ENCODE measurements at regions not wholly inside any gene's neighbourhood (a gene's known extent, or its start where the extent isn't known, plus 50 kb on each side); places are given as distances from the start of the nearest gene placed in this dataset.

- TF ChIP-seq CTCF (optimal IDR thresholded peaks at IDR 0.05 in 1 of 3, IDR thresholded peaks at IDR 0.05 in 1 of 3, conservative IDR thresholded peaks at IDR 0.05 in 1 of 3; ENCODE audit: extremely low read depth in 1 of 3, insufficient read depth in 2 of 3, low read length in 3 of 3), result no peak
- TF ChIP-seq EZH2 (IDR thresholded peaks at IDR 0.05; ENCODE audit: low read length), result no peak
Observed at GRCh38 chr14:28242895-28243294, 523.7 kb upstream of the FOXG1 start.

Data from keratinocyte (primary cell).